ENCODE measurements at regions not wholly inside any gene's neighbourhood (a gene's known extent, or its start where the extent isn't known, plus 50 kb on each side); places are given as distances from the start of the nearest gene placed in this dataset.

GRCh38 chr5:90015584-90016018 lies 394.0 kb downstream of the CETN3 start:
- FAIRE-seq (peak; percentile 81), DNase-seq (ENCODE audit: extremely low spot score, insufficient read length, low read depth) (peak; percentile 8)

GRCh38 chr5:90014420-90014819 lies 395.1 kb downstream of the CETN3 start:
- DNase-seq (ENCODE audit: extremely low spot score, insufficient read length, low read depth) (no peak), FAIRE-seq (peak; percentile 64)

- no peak for DNase-seq (ENCODE audit: extremely low spot score, insufficient read length, low read depth)
- no peak for FAIRE-seq
These were observed 409.2 kb downstream of the CETN3 start for GRCh38 chr5:90000351-90000750.

GRCh38 chr5:89998519-89999305 lies 410.8 kb downstream of the CETN3 start:
- DNase-seq (ENCODE audit: extremely low spot score, insufficient read length, low read depth) (no peak), FAIRE-seq (no peak)

GRCh38 chr5:89996890-89997289 lies 412.7 kb downstream of the CETN3 start:
- DNase-seq (ENCODE audit: extremely low spot score, insufficient read length, low read depth): no peak

GRCh38 chr5:89996335-89996734 lies 413.2 kb downstream of the CETN3 start:
- no peak for DNase-seq (ENCODE audit: extremely low spot score, insufficient read length, low read depth)
- FAIRE-seq: no peak

More at GRCh38 chr5:89996890-89997289, 412.7 kb downstream of the CETN3 start:
- no peak for FAIRE-seq

- no peak for FAIRE-seq
- no peak for DNase-seq (ENCODE audit: extremely low spot score, insufficient read length, low read depth)
These were observed 415.3 kb downstream of the CETN3 start for GRCh38 chr5:89994266-89994665.

GRCh38 chr5:89992201-89992600 lies 417.4 kb downstream of the CETN3 start:
- FAIRE-seq (no peak), DNase-seq (ENCODE audit: extremely low spot score, insufficient read length, low read depth) (no peak)

- DNase-seq (ENCODE audit: extremely low spot score, insufficient read length, low read depth) (no peak), FAIRE-seq (no peak)
These were observed 418.0 kb downstream of the CETN3 start for GRCh38 chr5:89991592-89991991.

- no peak for DNase-seq (ENCODE audit: extremely low spot score, insufficient read length, low read depth)
- FAIRE-seq: no peak
These were observed 419.8 kb downstream of the CETN3 start for GRCh38 chr5:89989776-89990175.

- FAIRE-seq (no peak), DNase-seq (ENCODE audit: extremely low spot score, insufficient read length, low read depth) (no peak)
These were observed 420.4 kb downstream of the CETN3 start for GRCh38 chr5:89988998-89989655.

- no peak for DNase-seq (ENCODE audit: extremely low spot score, insufficient read length, low read depth)
- FAIRE-seq: no peak
These were observed 421.3 kb downstream of the CETN3 start for GRCh38 chr5:89988129-89988810.

- FAIRE-seq (no peak), DNase-seq (ENCODE audit: extremely low spot score, insufficient read length, low read depth) (no peak)
These were observed 426.3 kb downstream of the CETN3 start for GRCh38 chr5:89983216-89983615.

GRCh38 chr5:89981878-89982773 lies 427.4 kb downstream of the CETN3 start:
- DNase-seq (ENCODE audit: extremely low spot score, insufficient read length, low read depth): no peak
- no peak for FAIRE-seq

GRCh38 chr5:89981021-89981420 lies 428.5 kb downstream of the CETN3 start:
- FAIRE-seq: no peak

GRCh38 chr5:89973516-89973915 lies 436.0 kb downstream of the CETN3 start:
- no peak for FAIRE-seq
- DNase-seq (ENCODE audit: extremely low spot score, insufficient read length, low read depth): no peak

More at GRCh38 chr5:89981021-89981420, 428.5 kb downstream of the CETN3 start:
- no peak for DNase-seq (ENCODE audit: extremely low spot score, insufficient read length, low read depth)

- FAIRE-seq: no peak
- DNase-seq (ENCODE audit: extremely low spot score, insufficient read length, low read depth): no peak
These were observed 436.7 kb downstream of the CETN3 start for GRCh38 chr5:89972901-89973300.

- FAIRE-seq: no peak
- no peak for DNase-seq (ENCODE audit: extremely low spot score, insufficient read length, low read depth)
These were observed 440.6 kb downstream of the CETN3 start for GRCh38 chr5:89968958-89969381.

- no peak for FAIRE-seq
- no peak for DNase-seq (ENCODE audit: extremely low spot score, insufficient read length, low read depth)
These were observed 441.6 kb downstream of the CETN3 start for GRCh38 chr5:89967771-89968444.
